IPS DF 6.9 (cell line): ENCODE measurements at regions not wholly inside any gene's neighbourhood (a gene's known extent, or its start where the extent isn't known, plus 50 kb on each side); places are given as distances from the start of the nearest gene placed in this dataset.

Source experiments
- DNase-seq: peaks from one replicate; pipeline ENCODE4 v3.0.0-alpha.2; 2013; ENCODE audit warnings: low read depth, low spot score
- H3K27ac ChIP-seq: one replicate; pipeline ENCODE4 v1.5.1; 2013; ENCODE audit warnings: low read length, control low read depth
- H3K27me3 ChIP-seq: 2 replicates; pipeline ENCODE4 v1.6.1; 2013; ENCODE audit warnings: mild to moderate bottlenecking, low read length; ENCODE audit not compliant: control insufficient read depth, insufficient read depth
- H3K36me3 ChIP-seq: 2 replicates; pipeline ENCODE4 v1.6.1; 2013; ENCODE audit warnings: low read length; ENCODE audit not compliant: control insufficient read depth, insufficient read depth
- H3K4me1 ChIP-seq: 2 replicates; pipeline ENCODE4 v1.6.1; 2013; ENCODE audit warnings: low read length; ENCODE audit not compliant: control insufficient read depth, insufficient read depth
- H3K4me3 ChIP-seq: 2 replicates; pipeline ENCODE4 v1.5.1; 2013; ENCODE audit warnings: mild to moderate bottlenecking, low read length
- H3K9me3 ChIP-seq: 2 replicates; pipeline ENCODE4 v1.6.1; 2013; ENCODE audit warnings: low read length, inconsistent platforms; ENCODE audit not compliant: control insufficient read depth, insufficient read depth
- WGBS: extraction: QIAGEN DNeasy Blood & Tissue Kit; methylation state at CpG from one replicate; pipeline ENCODE4 v1.1.7; 2013; ENCODE audit warnings: mixed read lengths, missing lambda C conversion rate; ENCODE audit not compliant: insufficient read length, insufficient coverage; 5-methylcytosine and 5-hydroxymethylcytosine counted together

GRCh38 chr12:105915997-105916759 is 222.6 kb downstream of the NUAK1 start:
- no peak overlapping the region for H3K27ac ChIP-seq
- no peaks in the 10 kb centered on the region for H3K9me3 ChIP-seq
- H3K27me3 ChIP-seq = no peaks in the 10 kb centered on the region
- WGBS = 100% methylated on average over 2 of the region's 3 CpGs
- no peak for DNase-seq
- H3K4me3 ChIP-seq = no peak overlapping the region
- H3K36me3 ChIP-seq = no peaks in the 10 kb centered on the region
- H3K4me1 ChIP-seq = no peaks in the 10 kb centered on the region

GRCh38 chr12:105916760-105917039 is 222.1 kb downstream of the NUAK1 start:
- DNase-seq = no peak
- no peak overlapping the region for H3K4me3 ChIP-seq
- no peaks in the 10 kb centered on the region for H3K4me1 ChIP-seq
- H3K27me3 ChIP-seq = no peaks in the 10 kb centered on the region
- no peaks in the 10 kb centered on the region for H3K9me3 ChIP-seq
- H3K36me3 ChIP-seq = no peaks in the 10 kb centered on the region
- H3K27ac ChIP-seq = no peak overlapping the region

GRCh38 chr12:105920161-105920684 is 218.5 kb downstream of the NUAK1 start:
- DNase-seq = no peak
- Histone ChIP-seq H3K27ac (no peak overlapping the region), H3K27me3 (no peaks in the 10 kb centered on the region), H3K9me3 (no peaks in the 10 kb centered on the region), H3K4me3 (no peak overlapping the region), H3K4me1 (no peaks in the 10 kb centered on the region), H3K36me3 (no peaks in the 10 kb centered on the region)
- WGBS = no CpG with 5 or more reads among the region's 4 CpGs

- Histone ChIP-seq H3K27me3 (no peaks in the 10 kb centered on the region), H3K27ac (no peak overlapping the region), H3K4me1 (no peaks in the 10 kb centered on the region), H3K9me3 (no peaks in the 10 kb centered on the region), H3K36me3 (no peaks in the 10 kb centered on the region), H3K4me3 (no peak overlapping the region)
- WGBS = no CpG with 5 or more reads among the region's 1 CpG
- DNase-seq = no peak
These were observed 217.7 kb downstream of the NUAK1 start for GRCh38 chr12:105921055-105921454.

GRCh38 chr12:105921872-105922669 is 216.7 kb downstream of the NUAK1 start:
- no peak for DNase-seq
- WGBS = no CpG with 5 or more reads among the region's 4 CpGs
- H3K27me3 ChIP-seq = no peaks in the 10 kb centered on the region
- H3K4me1 ChIP-seq = no peaks in the 10 kb centered on the region
- no peaks in the 10 kb centered on the region for H3K9me3 ChIP-seq
- no peaks in the 10 kb centered on the region for H3K36me3 ChIP-seq
- no peak overlapping the region for H3K4me3 ChIP-seq
- no peak overlapping the region for H3K27ac ChIP-seq

- Histone ChIP-seq H3K36me3 (no peaks in the 10 kb centered on the region), H3K27ac (no peak overlapping the region), H3K4me1 (no peaks in the 10 kb centered on the region), H3K27me3 (no peaks in the 10 kb centered on the region), H3K4me3 (no peak overlapping the region), H3K9me3 (no peaks in the 10 kb centered on the region)
- no CpG with 5 or more reads among the region's 5 CpGs for WGBS
- no peak for DNase-seq
These were observed 216.1 kb downstream of the NUAK1 start for GRCh38 chr12:105922670-105923102.

GRCh38 chr12:105924526-105925208 is 214.1 kb downstream of the NUAK1 start:
- H3K36me3 ChIP-seq = no peaks in the 10 kb centered on the region
- H3K27ac ChIP-seq = no peak overlapping the region
- H3K9me3 ChIP-seq = no peaks in the 10 kb centered on the region
- WGBS = no CpG with 5 or more reads among the region's 7 CpGs
- no peaks in the 10 kb centered on the region for H3K27me3 ChIP-seq
- no peak overlapping the region for H3K4me3 ChIP-seq
- H3K4me1 ChIP-seq = no peaks in the 10 kb centered on the region
- DNase-seq = no peak

GRCh38 chr12:105927564-105927963 is 211.2 kb downstream of the NUAK1 start:
- H3K9me3 ChIP-seq = no peaks in the 10 kb centered on the region
- no peak for DNase-seq
- WGBS = no CpG with 5 or more reads among the region's 5 CpGs
- H3K4me3 ChIP-seq = no peak overlapping the region
- H3K27ac ChIP-seq = no peak overlapping the region
- H3K27me3 ChIP-seq = no peaks in the 10 kb centered on the region
- H3K36me3 ChIP-seq = no peaks in the 10 kb centered on the region
- peaks cover 2% of the 10 kb centered on the region; the same call in 1 of the 2 replicates for H3K4me1 ChIP-seq

- peaks cover 2% of the 10 kb centered on the region; the same call in 1 of the 2 replicates for H3K4me1 ChIP-seq
- H3K36me3 ChIP-seq = no peaks in the 10 kb centered on the region
- no peak overlapping the region for H3K27ac ChIP-seq
- WGBS = no CpG with 5 or more reads among the region's 3 CpGs
- H3K4me3 ChIP-seq = no peak overlapping the region
- no peaks in the 10 kb centered on the region for H3K27me3 ChIP-seq
- no peak for DNase-seq
- H3K9me3 ChIP-seq = no peaks in the 10 kb centered on the region
These were observed 210.3 kb downstream of the NUAK1 start for GRCh38 chr12:105928436-105928835.

- no peak overlapping the region for H3K4me3 ChIP-seq
- peaks cover 2% of the 10 kb centered on the region; the same call in 1 of the 2 replicates for H3K4me1 ChIP-seq
- WGBS = no CpG with 5 or more reads among the region's 1 CpG
- no peak overlapping the region for H3K27ac ChIP-seq
- no peaks in the 10 kb centered on the region for H3K27me3 ChIP-seq
- DNase-seq = no peak
- no peaks in the 10 kb centered on the region for H3K36me3 ChIP-seq
- H3K9me3 ChIP-seq = no peaks in the 10 kb centered on the region
These were observed 209.6 kb downstream of the NUAK1 start for GRCh38 chr12:105929192-105929591.
